HG03108 (cell line): ENCODE measurements at regions not wholly inside any gene's neighbourhood (a gene's known extent, or its start where the extent isn't known, plus 50 kb on each side); places are given as distances from the start of the nearest gene placed in this dataset.

Experiments
- ATAC-seq: cut with Tn5 transposase; IDR thresholded peaks from one replicate; pipeline ENCODE4 v1.9.1; 2021; ENCODE audit warnings: moderate library complexity; ENCODE audit not compliant: unreplicated experiment

DNA sequence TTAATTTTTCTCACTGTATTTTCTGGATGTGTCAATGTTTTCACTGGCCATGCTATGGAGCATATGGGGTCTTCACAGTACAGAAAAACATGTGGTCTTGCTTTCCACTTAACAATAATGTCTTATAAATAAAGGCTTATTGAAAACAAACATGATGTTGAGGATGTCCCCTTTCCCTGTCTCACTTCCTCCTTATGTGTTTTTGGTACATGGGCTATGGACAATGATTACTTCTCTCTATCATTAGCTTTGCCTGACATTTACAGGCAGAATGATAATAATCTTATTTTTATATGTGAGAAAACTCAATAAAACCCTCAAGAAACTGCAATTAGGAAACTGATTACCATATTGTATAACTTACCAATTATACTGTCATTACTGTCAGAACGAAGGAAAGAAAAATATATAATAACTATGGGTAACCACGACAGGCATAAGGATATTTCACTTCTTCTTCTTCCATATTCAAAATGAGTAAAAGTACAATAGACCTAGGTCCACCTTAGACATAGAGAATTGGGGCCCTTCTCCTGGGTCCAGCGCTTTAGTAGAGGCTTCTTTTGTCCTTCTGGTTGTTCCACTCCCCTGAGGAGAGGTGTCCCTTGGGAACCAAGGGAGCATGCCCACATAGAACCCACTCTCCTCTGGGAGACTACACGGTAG, 375.0 kb downstream of the MAN2A1 start:
- ATAC-seq: no peak

DNA sequence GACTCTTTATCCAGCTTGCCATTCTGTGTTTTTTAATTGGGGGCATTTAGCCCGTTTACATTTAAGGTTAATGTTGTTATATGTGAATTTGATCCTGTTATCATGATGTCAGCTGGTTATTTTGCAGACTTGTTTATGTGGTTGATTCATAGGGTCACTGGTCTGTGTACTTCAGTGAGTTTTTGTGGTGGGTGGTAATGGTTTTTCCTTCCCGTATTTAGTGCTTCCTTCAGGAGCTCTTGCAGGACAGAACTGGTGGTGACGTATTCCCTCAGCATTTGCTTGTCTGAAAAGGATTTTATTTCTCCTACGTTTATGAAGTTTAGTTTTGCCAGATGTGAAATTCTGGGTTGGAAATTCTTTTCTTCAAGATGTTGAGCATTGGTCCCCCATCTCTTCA, 381.1 kb downstream of the MAN2A1 start:
- ATAC-seq: no peak

DNA sequence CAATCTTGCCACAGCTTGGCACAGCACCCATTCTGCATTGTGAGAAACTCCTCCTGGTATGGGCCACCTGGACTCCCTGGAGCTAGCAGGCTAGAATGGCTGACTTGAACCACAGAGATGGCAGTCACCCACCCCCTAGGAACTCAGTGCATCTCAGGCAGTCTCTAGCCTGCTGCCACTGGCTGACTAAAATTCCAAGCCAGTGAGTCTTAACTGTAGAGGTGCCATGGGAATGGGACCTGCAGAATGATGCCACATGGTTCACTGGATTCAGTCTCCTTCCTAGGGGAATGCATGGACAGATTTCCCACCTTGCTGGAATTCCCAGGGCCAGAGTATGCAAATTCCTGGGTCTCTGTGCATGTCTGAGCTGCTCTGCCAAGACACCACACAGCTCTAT, 382.9 kb downstream of the MAN2A1 start:
- ATAC-seq: no peak

- no peak for ATAC-seq
Measured at GRCh38 chr5:110073534-110073933, 383.8 kb downstream of the MAN2A1 start.

GRCh38 chr5:110075656-110076055, 385.9 kb downstream of the MAN2A1 start:
- no peak for ATAC-seq

DNA sequence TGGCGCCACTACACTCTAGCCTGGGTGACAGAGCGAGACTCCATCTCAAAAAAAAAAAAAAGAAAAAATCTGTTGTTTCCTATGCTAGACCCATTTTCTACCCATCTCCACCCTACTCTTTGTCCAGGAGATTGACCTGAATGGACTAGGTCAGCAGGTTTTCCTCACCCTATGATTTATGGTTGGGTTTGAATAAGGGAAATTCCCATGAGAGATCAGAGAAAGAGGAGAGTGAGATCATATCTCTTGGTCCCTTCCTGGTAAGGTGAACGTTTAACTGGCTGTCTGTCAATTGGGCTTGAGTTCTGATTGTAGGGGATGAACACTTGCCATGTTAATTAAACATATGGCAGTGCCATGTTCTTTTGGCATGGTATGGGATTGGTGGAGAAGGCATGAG, 387.4 kb downstream of the MAN2A1 start:
- no peak for ATAC-seq

GRCh38 chr5:110082194-110082593, 392.5 kb downstream of the MAN2A1 start:
- ATAC-seq: no peak

DNA sequence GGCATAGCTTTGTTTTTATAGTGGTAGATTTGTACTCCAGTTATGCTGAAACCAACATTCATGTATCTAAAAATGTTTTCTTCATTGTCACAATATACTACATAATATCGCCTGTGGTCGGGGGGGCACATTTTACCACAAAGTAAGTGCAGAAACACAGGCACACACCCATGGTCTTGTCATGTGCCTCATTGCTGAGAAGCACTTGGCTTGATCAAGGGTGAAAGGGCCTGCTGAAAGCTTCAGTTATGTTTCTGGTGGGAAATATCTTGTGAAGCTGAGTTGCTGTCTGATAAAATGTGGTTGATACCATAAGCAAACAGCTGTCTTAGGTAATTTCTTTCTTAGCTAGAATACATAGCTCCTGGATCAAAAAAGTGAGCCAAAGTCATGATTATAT, 393.1 kb downstream of the MAN2A1 start:
- ATAC-seq: no peak

GRCh38 chr5:110085826-110086225, 396.1 kb downstream of the MAN2A1 start:
- no peak for ATAC-seq

DNA sequence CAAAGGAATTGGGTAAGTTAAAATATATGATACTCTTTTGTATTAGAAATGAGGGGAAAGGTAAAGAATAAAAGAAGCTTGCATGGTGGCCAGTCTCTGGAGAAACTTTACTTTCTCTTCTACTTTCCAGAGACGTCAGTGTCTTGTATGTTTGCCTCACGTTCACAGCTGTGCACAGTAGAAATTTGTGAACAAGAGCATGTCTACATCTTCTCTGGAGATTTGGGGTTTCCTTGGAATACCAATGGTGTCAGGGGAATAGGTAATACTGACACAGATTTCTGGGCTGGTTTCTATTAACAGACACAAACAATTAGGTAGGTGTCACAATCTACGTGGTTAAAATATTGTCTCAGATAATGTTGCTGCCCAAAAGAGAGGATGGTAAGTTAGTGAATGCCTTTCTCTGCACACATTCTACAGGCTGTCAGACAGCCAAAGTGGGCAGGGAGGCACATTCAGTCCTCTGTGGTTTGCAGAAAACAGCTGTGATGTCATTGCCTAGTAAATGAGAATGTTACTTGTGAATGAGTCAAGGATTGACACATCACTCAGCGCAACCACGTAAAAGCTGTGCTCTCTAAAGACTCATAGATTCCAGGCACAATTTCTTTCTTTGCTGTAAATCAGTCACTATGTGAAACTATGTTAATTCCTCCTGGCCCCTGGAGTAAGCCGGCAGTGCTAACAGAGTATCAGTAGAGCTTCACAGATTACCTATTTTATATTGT, 397.1 kb downstream of the MAN2A1 start:
- no peak for ATAC-seq

DNA sequence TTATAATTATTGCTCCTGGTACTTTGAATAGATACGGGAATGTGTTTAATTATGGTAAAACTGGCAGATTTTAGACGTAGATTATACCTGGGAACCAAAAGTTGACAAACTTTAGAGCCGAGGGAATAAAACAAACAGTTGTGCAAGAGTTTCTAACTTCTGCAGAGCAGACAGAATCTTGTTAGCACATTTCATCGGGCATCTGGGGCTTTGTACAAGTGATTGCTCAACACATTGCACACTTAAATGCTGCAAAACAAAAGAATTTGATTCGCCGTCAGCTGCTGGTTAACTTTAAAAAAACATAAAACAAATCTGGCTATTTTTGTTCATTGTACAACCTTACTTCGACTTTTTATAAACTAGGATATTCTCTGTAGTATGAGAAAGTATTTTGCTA, 398.1 kb downstream of the MAN2A1 start:
- no peak for ATAC-seq

DNA sequence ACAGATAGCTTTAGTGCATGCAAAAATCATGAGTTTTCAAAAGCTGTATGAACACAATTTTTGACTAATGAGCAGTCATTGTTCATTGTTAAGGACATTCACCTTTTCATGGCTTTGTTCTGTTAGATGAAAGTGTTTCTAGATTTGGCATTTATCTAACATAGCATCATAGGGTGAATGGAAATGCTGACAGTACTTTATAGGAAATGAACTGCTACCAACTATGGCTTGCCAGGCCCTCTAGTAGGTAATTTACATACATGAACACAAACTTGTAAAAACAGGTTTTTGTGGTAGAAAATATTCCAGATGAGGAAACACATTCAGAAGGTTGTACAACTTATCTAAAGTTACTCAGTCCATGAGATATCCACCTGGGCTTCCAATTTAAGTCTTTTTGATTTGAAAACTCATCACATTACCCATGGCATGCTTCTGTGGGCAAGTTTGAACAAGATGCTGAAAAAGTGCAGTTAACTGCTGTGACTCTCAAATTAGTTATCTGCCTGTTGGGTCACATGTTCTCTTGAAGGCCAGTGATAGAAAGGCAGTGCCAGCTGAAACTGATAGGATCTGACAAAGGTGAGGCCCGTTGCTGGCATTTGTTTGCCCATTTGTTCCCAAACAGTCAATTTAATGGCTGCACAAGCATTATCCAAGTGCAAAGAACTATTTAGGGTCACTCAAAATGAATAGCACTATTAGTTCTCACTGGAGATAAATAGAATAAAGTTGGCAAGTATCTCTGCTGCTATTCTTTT, 399.1 kb downstream of the MAN2A1 start:
- no peak for ATAC-seq

DNA sequence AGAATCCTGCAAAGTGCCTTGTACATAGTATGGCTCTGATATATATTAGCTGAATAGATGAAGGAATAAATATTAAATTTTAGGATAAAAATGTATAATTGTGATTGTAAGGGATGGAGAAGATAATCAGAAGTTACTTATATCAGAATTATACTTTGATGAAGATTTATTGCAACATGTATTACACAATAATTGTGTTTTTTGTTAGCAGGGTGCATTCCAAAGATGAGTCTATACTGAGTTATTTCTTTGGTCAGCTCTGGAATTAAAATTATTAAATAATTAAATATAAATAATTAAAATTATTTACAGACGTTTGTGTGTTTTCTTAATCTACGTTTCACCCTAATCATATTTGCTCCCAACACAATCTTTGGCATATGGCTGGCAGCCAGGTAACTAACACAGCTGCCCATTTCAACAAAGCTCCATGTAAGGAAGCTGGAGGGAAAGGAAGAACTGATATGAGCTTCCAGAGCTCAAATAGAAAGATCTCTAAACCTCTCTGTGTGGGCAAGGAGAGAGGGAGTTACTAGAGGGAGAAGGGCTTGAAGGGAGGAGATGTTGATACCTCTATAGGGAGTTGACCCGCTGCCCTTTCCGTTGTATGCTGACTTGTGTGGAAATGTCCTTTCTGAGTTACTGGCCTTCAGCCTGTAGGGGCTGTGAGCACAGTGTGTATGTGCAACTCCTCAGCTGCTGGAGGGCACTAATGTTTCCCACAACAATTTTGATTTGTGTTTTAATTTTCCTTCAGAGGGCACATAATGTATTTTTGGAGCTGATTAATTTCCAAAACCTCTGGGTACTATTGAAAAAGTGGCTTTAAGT, 403.4 kb downstream of the MAN2A1 start:
- ATAC-seq: no peak

- no peak for ATAC-seq
Measured at GRCh38 chr5:110094109-110094508, 404.4 kb downstream of the MAN2A1 start.

GRCh38 chr5:110094548-110094947, 404.8 kb downstream of the MAN2A1 start:
- no peak for ATAC-seq

- no peak for ATAC-seq
Measured at GRCh38 chr5:110096419-110096818, 406.7 kb downstream of the MAN2A1 start.

GRCh38 chr5:110099572-110099971, 409.8 kb downstream of the MAN2A1 start:
- ATAC-seq: no peak

DNA sequence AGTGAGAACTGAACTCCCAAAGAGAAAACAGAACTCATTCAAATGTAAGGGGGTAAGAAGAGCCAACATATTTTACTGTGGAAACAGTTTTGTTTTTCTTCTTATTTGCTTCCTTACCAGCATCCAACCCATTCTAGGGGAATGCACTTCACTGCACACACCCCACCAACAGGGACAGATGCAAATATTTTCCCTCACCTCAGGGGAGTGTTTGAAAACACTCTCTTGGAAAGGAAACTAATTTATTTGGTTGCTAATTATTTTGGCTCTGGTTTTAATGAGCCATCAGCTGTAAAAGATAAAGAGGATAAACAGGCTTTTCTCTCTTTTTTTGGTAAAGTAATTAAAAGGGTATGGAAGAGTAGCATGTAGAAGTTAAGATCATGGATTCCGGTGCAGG, 413.4 kb downstream of the MAN2A1 start:
- no peak for ATAC-seq

DNA sequence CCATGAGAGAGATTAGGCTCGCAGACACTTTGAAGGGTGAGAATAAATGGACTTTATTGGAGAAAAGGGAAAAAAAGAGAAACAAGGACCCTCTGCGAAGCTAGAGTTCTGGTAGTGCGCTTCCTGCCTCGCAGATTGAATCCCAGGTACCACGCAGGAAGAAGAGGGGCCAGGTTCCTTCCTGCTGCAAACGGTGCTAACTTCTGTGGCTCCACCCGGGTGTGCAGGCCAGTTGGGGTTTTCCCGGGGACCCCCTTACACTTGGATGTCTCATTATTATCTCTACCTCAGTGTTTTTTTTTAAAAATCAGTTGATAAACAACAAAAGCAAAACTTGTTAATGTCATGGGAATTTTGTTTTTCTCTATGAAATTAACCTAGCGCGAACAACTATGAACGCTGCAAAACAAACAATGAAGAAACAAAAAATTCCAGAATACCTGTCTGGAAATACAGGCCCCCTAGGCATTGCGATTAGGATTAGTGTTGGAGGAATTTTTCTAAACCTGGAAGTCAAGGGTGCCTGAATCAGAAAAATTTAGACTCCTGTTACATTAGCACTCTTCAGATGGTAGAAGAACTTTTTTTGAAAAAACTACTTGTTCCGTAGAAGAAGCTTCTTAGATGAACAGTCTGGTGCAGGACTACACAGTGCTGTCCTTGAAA, 414.5 kb downstream of the MAN2A1 start:
- no peak for ATAC-seq
